Prostate gland (tissue), 2 donors: ENCODE measurements at regions not wholly inside any gene's neighbourhood (a gene's known extent, or its start where the extent isn't known, plus 50 kb on each side); places are given as distances from the start of the nearest gene placed in this dataset.

Source experiments
- POLR2AphosphoS5 ChIP-seq: sonication (generic); formaldehyde crosslinking; IDR thresholded peaks from one replicate; pipeline ENCODE4 v1.6.1; 2017; ENCODE audit warnings: antibody characterized with exemption
- TF ChIP-seq, protein P1 (sequence below), 4 experiments: fragments of 200-600 bp in 2 of 4; fragments of 450-650 bp in 2 of 4; sonication (generic) in 2 of 4; IDR thresholded peaks; 1 replicate in 3 of 4; 2 replicates in 1 of 4; pipeline ENCODE4 v1.5.1; 2016 to 2019; ENCODE audit warnings: antibody characterized with exemption in 4 of 4, mild to moderate bottlenecking in 2 of 4, moderate library complexity in 2 of 4

GRCh38 chr10:53675177-53675576 is 902.6 kb upstream of the MBL2 start:
- no peak for TF ChIP-seq POLR2AphosphoS5
- TF ChIP-seq, protein P1, sequence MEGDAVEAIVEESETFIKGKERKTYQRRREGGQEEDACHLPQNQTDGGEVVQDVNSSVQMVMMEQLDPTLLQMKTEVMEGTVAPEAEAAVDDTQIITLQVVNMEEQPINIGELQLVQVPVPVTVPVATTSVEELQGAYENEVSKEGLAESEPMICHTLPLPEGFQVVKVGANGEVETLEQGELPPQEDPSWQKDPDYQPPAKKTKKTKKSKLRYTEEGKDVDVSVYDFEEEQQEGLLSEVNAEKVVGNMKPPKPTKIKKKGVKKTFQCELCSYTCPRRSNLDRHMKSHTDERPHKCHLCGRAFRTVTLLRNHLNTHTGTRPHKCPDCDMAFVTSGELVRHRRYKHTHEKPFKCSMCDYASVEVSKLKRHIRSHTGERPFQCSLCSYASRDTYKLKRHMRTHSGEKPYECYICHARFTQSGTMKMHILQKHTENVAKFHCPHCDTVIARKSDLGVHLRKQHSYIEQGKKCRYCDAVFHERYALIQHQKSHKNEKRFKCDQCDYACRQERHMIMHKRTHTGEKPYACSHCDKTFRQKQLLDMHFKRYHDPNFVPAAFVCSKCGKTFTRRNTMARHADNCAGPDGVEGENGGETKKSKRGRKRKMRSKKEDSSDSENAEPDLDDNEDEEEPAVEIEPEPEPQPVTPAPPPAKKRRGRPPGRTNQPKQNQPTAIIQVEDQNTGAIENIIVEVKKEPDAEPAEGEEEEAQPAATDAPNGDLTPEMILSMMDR (IDR thresholded peaks at IDR 0.05) = no peak
